Testis (tissue), 2 donors: ENCODE measurements at regions not wholly inside any gene's neighbourhood (a gene's known extent, or its start where the extent isn't known, plus 50 kb on each side); places are given as distances from the start of the nearest gene placed in this dataset.

ENCODE experiments used
- DNase-seq: peaks from one replicate; pipeline ENCODE4 v3.0.0-alpha.2; 2019
- H3K27ac ChIP-seq, 2 donors: fragments of 200-600 bp; sonication (generic); one replicate each; pipeline ENCODE4 v1.5.1; 2019
- H3K27me3 ChIP-seq: fragments of 200-600 bp; sonication (generic); one replicate; pipeline ENCODE4 v1.5.1; 2019
- H3K36me3 ChIP-seq: fragments of 200-600 bp; sonication (generic); one replicate; pipeline ENCODE4 v1.5.1; 2017; ENCODE audit warnings: low read depth; ENCODE audit errors: missing control alignments
- H3K4me1 ChIP-seq: fragments of 200-600 bp; sonication (generic); one replicate; pipeline ENCODE4 v1.5.1; 2019
- H3K4me3 ChIP-seq, 2 donors: fragments of 200-600 bp; sonication (generic); one replicate each; pipeline ENCODE4 v1.5.1; 2017 to 2019
- H3K9me3 ChIP-seq: fragments of 200-600 bp; sonication (generic); one replicate; pipeline ENCODE4 v1.5.1; 2017
- POLR2A ChIP-seq: fragments of 450-650 bp; IDR thresholded peaks from one replicate; pipeline ENCODE4 v1.6.1; 2017; ENCODE audit warnings: antibody characterized with exemption, mild to moderate bottlenecking, moderate library complexity
- WGBS, 2 donors: methylation state at CpG; one replicate each; pipeline ENCODE4 v1.1.5; 2018; 5-methylcytosine and 5-hydroxymethylcytosine counted together
- intact Hi-C: fragments of 100-400 bp; cut with DNase I; formaldehyde crosslinking; loops from one replicate; pipeline ENCODE4 v1.15.1; 2023; ENCODE audit warnings: low total_unique reads
- TF ChIP-seq, protein P1 (sequence below), 3 experiments: fragments of 450-650 bp in 2 of 3; fragments of 200-600 bp in 1 of 3; sonication (generic) in 1 of 3; IDR thresholded peaks; one replicate each; pipeline ENCODE4 v1.5.1; 2016 to 2019; ENCODE audit warnings: antibody characterized with exemption in 3 of 3, mild to moderate bottlenecking in 2 of 3, moderate library complexity in 1 of 3

DNA sequence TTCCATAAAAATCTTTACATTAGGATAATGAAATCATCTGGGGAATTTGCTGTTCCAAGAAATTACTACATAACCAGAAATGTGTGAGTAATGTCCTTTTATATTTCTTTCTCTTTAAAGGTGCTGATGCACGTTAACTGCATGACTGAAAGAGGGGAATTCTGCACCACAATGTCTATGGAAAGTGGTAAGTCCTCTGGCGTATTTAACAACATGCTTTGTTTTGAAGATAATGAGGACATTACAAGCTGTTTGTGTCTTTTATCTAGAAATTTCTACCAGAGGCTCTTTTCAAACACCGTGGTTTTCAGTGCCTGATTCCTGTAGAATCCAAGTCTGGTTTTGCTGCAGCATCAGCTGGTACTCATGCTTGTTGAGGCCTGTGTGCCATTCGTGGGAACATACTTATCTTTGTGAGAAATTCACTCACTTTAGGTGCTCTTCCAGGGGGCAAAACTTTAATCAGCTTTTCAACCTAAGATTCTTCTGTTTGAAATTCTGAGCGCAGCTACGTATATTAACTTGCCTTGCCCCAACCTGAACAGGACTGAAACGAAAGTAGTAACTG, 257.2 kb downstream of the PDHA2 start:
- Histone ChIP-seq H3K4me1 (no peaks in the 10 kb centered on the region), H3K27ac (no peak overlapping the region), H3K36me3 (no peaks in the 10 kb centered on the region), H3K9me3 (no peaks in the 10 kb centered on the region), H3K27me3 (no peaks in the 10 kb centered on the region), H3K4me3 (no peak overlapping the region)
- 83 to 84% methylated on average over 7 of the region's 7 CpGs for WGBS, 2 donors
- no peak for TF ChIP-seq POLR2A
- TF ChIP-seq, protein P1, sequence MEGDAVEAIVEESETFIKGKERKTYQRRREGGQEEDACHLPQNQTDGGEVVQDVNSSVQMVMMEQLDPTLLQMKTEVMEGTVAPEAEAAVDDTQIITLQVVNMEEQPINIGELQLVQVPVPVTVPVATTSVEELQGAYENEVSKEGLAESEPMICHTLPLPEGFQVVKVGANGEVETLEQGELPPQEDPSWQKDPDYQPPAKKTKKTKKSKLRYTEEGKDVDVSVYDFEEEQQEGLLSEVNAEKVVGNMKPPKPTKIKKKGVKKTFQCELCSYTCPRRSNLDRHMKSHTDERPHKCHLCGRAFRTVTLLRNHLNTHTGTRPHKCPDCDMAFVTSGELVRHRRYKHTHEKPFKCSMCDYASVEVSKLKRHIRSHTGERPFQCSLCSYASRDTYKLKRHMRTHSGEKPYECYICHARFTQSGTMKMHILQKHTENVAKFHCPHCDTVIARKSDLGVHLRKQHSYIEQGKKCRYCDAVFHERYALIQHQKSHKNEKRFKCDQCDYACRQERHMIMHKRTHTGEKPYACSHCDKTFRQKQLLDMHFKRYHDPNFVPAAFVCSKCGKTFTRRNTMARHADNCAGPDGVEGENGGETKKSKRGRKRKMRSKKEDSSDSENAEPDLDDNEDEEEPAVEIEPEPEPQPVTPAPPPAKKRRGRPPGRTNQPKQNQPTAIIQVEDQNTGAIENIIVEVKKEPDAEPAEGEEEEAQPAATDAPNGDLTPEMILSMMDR (IDR thresholded peaks at IDR 0.05) = no peak
- intact Hi-C loops = no loop called here
- no peak for DNase-seq

DNA sequence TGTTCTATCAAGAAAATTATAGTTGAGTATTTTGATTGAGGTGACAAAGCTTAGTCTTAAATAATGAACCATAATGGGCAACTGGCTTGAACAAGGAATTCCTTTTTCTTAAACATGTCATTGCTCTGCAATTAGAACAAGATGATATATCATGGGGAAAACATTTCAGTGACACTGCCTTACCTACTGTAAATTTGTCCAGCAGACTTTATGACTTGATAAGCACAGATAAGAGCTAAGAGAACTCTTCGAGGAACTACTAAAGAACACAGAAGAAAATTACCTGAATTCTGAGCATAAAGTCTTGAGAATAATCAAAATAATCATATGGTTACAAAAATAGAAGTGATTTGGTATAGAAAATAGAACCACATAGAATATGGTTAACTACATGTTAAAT, 257.8 kb downstream of the PDHA2 start:
- Histone ChIP-seq H3K4me1 (no peaks in the 10 kb centered on the region), H3K36me3 (no peaks in the 10 kb centered on the region), H3K9me3 (no peaks in the 10 kb centered on the region), H3K27me3 (no peaks in the 10 kb centered on the region), H3K27ac (no peak overlapping the region), H3K4me3 (no peak overlapping the region)
- intact Hi-C loops = no loop called here
- DNase-seq = no peak
- no peak for TF ChIP-seq POLR2A
- TF ChIP-seq, protein P1 (IDR thresholded peaks at IDR 0.05) = no peak
- WGBS, 2 donors = 79 to 81% methylated on average over 1 of the region's 1 CpG

DNA sequence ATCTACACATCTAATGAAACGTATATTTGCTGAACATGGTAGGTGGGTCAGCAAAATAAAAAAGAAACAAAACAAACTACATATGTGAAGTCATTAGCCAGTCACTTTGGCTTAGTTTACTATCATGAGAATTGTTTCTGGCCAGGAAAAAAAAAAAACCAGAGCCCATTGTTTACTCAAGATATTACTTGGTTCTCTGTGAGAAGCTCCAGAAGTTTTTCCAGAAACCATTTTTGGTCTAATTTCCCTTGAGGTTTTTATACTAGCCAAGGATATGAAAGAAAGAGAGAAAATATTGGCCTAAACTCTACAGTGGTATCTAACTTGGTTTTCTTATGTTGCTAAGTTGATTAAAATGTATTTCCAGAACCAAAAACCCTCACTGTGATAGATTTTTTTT, 259.1 kb downstream of the PDHA2 start:
- no peaks in the 10 kb centered on the region for H3K9me3 ChIP-seq
- intact Hi-C loops = no loop called here
- H3K4me1 ChIP-seq = no peaks in the 10 kb centered on the region
- no peak for TF ChIP-seq POLR2A
- TF ChIP-seq, protein P1 (IDR thresholded peaks at IDR 0.05) = no peak
- H3K27me3 ChIP-seq = no peaks in the 10 kb centered on the region
- WGBS, 2 donors = 64% methylated on average over 1 of the region's 1 CpG
- DNase-seq = no peak
- no peak overlapping the region for H3K4me3 ChIP-seq
- no peaks in the 10 kb centered on the region for H3K36me3 ChIP-seq
- no peak overlapping the region for H3K27ac ChIP-seq

DNA sequence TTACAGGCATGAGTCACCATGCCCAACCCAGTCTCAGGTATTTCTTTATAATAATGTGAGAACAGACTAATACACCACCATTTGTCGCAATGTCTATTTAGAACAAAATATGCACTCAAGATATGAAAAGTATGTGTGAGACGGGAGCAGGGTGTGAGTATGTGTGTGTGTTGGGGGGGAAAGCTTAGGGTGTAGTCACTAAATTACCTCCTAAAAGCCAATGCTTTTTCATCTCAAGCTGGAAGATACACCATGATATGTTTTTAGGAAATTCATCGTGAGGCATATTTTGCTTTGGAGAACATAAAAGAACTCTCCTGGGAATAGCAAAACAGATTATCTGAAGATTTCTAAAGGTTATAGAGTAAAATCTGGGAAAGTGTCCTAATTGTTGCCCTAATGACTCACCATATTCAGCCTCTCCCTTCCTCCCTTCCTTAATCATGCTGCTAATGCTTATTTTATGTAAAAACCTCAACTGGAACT, 262.7 kb downstream of the PDHA2 start:
- no peaks in the 10 kb centered on the region for H3K4me1 ChIP-seq
- no peak for TF ChIP-seq POLR2A
- TF ChIP-seq, protein P1 (IDR thresholded peaks at IDR 0.05) = no peak
- H3K27ac ChIP-seq = no peak overlapping the region
- DNase-seq = no peak
- H3K36me3 ChIP-seq = no peaks in the 10 kb centered on the region
- no peaks in the 10 kb centered on the region for H3K9me3 ChIP-seq
- H3K4me3 ChIP-seq = no peak overlapping the region
- H3K27me3 ChIP-seq = no peaks in the 10 kb centered on the region
- intact Hi-C loops = no loop called here
- 66 to 81% methylated on average over 3 of the region's 3 CpGs for WGBS, 2 donors

DNA sequence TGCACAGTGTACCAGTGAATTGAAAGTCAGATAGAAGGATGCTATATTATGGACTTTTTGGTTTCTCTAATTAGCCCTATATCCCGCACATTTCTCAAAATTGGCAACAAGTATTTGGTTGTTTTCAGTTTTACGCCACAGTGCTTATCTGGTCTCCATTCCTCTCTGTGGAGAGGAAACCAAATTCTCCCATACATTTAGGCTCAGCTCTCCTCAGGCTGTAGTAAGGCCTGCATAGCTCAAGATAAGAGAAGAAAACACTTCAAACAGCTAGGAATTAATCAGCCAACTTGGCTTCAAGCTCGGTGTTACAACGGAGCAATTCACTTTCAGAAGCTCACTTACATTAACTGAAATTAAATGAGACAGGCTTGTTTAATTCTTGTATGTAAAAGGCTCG, 263.2 kb downstream of the PDHA2 start:
- Histone ChIP-seq H3K4me3 (no peak overlapping the region), H3K36me3 (no peaks in the 10 kb centered on the region), H3K27ac (no peak overlapping the region), H3K4me1 (no peaks in the 10 kb centered on the region), H3K9me3 (no peaks in the 10 kb centered on the region), H3K27me3 (no peaks in the 10 kb centered on the region)
- intact Hi-C loops = no loop called here
- no peak for DNase-seq
- no peak for TF ChIP-seq POLR2A
- TF ChIP-seq, protein P1 (IDR thresholded peaks at IDR 0.05) = no peak
- WGBS, 2 donors = 72 to 81% methylated on average over 5 of the region's 5 CpGs
